CD1c-positive myeloid dendritic cell (primary cell): ENCODE measurements at regions not wholly inside any gene's neighbourhood (a gene's known extent, or its start where the extent isn't known, plus 50 kb on each side); places are given as distances from the start of the nearest gene placed in this dataset.

Source experiments
- DNase-seq: peaks from one replicate; pipeline ENCODE4 v3.0.0-alpha.2; 2016; ENCODE audit errors: extremely low spot score

DNA sequence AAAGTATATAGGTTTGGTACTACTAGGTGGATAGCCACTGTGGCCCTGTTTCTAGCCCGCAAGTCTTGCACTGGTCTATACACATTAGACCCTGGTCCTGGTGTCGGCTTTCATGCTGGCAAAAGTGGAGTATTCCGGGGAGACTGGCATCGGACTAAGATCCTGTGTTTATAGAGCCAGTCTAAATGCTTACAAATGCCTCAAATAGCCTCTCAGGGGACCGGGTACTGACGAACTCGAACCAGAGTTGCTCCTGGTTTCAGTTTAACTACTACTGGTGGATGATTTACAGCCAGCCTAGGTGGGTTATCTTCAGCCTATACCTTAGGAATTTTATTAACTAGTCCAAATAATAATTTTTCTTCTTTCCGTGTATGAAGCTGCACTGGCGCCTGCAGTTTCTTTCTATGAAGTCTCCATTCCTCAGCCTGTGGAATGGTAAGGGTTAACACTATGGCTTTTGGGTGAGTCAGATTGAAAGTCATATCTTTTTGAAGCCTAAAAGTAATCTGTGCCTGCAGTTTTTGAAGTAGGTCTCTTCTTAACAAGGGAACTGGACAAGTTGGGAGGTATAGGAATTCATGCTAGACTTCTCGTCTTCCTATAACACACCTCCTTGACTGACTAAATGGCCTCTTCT is 51.3 kb downstream of the OR10H4 start:
- no peak for DNase-seq

- DNase-seq = peak; percentile 38
Observed at GRCh38 chr19:16001481-16002312, 52.9 kb downstream of the OR10H4 start.

GRCh38 chr19:16002406-16003384 is 53.9 kb downstream of the OR10H4 start:
- peak; percentile 9 for DNase-seq

GRCh38 chr19:16003391-16003790 is 54.6 kb downstream of the OR10H4 start:
- no peak for DNase-seq

DNA sequence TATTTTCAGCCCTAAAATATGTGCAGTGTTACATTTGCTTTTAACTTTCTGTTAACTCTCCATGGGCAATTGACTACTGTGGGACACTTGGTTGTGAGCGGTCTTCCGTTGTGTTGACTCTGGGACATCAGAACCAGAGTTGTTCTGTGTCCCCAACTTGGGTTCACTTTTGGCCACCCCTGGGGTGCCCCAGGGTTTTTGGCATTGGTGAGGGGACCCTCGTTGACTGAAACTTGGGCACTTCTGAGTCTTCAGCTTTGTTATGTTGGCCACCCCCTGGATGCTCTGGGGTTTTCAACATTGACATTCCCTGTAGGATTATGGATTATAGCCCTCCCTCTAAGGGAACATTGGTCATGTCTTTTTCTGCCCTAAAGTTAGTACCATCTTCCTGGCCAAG is 57.1 kb downstream of the OR10H4 start:
- DNase-seq = no peak

DNA sequence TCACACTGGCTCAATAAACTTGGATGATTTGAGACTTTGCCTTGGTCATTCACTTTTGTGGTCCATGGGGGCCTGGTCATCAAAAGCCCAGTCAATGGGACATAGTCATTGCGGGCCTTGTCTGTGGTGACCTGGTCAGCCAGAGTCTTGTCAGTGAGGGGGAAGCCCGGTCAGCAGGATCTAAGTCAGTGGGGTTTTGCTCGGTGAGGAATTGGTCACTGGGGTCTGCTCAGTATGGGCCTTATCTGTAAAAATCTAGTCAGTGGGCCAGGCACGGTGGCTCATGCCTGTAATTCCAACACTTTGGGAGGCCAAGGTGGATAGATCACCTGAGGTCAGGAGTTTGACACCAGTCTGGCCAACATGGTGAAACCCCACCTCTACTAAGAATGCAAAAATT is 63.7 kb upstream of the TPM4 start:
- no peak for DNase-seq

DNA sequence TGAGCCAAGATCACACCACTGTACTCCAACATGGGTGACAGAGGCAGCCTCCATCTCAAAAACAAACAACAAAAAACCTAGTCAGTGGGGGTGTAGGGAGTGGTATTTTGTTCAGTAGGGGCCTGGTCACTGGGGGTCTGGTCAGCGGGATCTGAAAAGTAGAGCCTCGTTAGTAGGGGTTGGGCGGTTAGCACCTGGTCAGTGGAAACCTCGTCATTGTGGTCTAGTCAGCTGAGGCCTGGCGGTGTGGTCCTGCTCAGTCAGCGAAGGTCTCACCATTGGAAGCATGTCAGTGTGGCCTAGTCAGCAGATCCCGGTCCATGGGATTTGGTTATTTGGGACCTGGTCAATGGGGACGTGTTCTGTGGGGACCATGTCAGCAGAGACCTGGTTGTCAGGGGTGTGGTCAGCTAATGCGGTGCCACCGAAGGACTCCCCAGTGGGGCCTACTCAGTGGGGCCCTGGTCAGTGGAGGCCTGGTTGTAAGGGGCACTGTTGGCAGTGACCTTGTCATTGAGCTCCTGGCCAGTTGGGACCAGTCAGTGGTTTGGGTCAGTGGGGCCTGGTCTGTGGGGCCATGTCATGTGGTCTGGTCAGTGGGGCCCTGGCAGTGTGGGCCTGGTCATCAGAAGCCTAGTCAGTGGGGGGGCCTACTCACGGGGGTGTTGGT is 63.0 kb upstream of the TPM4 start:
- DNase-seq = no peak

- no peak for DNase-seq
Observed at GRCh38 chr19:16013851-16014840, 62.1 kb upstream of the TPM4 start.

DNA sequence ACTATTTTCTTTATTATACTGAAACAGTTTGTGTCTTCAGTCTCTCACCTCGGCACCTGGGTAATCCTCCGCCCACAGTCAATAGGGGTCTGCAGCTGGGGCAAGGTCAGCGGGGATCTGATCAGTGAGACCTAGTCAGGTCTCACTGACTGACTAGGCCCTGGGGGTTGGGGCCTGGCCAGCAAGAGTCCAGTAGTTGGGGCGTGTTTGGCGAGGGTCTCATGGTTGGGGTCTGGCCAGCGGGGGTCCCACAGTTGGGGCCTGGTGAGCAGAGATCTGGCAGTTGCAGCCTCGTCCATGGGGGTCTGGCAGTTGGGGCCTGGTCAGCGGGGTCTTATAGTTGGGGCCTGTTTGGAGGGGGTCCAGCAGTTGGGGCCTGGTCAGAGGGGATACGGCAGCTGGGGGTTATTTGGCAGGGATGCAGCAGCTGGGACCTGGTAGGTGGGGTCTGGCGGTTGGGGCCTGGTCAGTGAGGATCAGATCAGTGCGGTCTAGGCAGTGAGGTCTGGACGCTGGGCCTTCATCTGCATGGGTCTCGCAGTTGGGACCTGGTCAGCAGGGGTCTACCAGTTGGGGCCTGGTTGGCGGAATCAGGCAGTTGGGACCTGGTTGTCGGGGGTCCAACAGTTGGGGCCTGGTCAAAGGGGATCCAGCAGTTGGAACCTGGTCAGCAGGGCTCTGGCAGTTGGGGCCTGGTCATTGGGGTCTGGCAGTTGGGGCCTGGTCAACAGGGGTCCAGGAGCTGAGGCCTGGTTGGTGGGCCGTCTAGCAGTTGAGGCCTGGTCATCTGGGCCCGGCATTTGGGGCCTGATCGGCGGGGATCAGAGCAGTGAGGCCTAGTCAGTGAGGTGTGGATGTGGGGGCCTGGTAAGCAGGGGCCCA is 61.1 kb upstream of the TPM4 start:
- no peak for DNase-seq

- DNase-seq = no peak
Observed at GRCh38 chr19:16015805-16016173, 60.5 kb upstream of the TPM4 start.

GRCh38 chr19:16016226-16017137 is 59.8 kb upstream of the TPM4 start:
- DNase-seq = no peak

- no peak for DNase-seq
Observed at GRCh38 chr19:16017138-16017490, 59.2 kb upstream of the TPM4 start.

GRCh38 chr19:16018106-16018755 is 58.1 kb upstream of the TPM4 start:
- DNase-seq = no peak

GRCh38 chr19:16018801-16019551 is 57.3 kb upstream of the TPM4 start:
- no peak for DNase-seq

DNA sequence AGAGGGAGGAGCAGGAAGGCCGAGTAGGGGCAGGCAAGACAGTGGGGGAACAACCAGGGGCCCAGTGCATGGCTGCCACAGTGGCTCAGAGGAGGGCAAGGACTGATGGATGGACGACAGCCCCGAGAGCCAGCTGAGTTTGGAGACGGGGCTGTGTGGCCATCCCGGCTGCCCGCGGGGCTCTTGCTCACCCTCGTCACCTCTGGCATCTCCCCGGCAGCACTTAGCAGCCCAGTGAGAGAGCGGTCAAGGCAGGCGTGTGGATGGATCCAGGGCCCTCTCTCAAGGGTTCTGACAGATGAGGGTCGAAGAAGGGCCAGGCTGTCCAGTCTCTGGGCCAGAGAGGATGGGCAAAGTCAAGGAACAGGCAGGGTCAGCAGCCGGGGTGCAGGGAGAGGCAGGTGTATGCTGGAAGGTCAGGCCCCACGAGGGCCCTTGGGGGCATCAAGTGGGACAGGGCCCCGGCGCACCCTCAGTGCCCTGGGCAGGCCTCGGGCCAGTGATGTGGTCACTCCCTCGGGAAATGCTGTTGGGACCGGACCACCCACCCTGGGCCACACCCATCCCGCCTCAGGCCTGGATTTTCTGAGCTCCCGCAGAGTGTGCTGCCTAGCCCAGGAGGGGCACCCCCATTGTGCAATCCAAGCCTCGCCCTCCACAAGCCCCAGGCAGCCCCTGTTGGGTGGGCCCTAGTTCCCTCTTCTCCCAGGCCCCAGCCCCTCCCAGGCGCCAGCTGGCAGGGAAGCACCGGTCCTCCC is 56.4 kb upstream of the TPM4 start:
- no peak for DNase-seq

DNA sequence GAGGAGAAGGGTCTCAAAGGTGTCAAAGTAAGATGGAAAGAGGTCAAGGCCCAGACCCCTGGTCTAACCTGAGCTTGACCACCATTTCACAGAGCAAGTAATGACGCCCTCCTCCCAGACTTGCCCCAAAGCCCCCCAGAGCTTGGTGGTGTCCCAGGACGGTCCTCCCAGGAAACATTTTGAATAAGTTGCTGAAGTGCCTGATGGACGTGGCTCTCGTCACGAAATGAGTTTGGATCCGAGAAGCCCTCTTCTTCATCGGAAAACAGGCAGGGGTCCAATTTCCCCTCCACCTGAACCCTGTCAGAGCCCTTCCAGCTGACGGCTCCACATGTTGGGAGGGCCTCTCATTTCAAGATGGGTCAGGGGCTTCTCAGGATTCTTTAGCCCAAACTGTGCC is 54.5 kb upstream of the TPM4 start:
- no peak for DNase-seq

DNA sequence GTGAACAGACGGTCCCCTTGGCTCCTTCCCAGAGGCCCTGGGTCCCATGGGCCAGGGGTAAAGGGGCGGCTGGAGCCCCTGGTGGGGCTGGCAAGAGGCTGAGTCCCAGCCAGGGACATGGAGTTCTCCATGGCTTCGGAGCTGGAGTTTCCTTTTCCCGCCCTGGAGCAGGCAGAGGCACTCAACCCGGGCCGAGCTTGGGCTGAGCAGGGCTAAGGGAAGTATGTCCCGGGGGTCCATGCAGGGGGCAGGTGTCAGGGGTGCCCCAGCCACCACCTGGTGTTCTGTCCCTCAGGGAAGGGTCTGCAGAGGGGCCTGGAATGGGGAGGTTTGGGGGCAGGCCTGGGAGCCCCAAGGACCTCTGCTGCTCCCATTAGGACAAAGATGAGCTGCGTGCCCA is 54.0 kb upstream of the TPM4 start:
- DNase-seq = no peak
